GM21526 (cell line): ENCODE measurements at regions not wholly inside any gene's neighbourhood (a gene's known extent, or its start where the extent isn't known, plus 50 kb on each side); places are given as distances from the start of the nearest gene placed in this dataset.

Source experiments
- ATAC-seq: cut with Tn5 transposase; IDR thresholded peaks from one replicate; pipeline ENCODE4 v1.9.1; 2021; ENCODE audit warnings: moderate library complexity; ENCODE audit not compliant: unreplicated experiment, low FRiP score

DNA sequence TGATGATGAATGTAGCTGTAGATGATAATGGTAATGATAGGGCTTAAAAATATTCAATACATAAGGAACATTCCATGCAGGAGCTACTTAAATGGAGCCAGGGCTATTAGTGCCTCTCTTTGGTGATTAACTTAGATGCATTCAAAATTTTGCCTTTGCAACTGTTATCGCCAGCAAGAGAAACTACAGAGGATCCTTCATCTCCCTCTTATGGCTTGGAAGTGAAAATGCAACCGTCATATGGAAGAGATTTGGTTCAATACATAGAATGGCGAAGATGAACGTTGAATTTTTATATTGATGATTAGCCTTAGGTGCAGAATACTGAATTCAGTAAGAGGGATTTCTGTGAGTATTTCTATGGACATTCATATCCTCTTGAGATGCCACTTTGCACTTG, 134.5 kb upstream of the NLGN4X start:
- ATAC-seq: no peak

DNA sequence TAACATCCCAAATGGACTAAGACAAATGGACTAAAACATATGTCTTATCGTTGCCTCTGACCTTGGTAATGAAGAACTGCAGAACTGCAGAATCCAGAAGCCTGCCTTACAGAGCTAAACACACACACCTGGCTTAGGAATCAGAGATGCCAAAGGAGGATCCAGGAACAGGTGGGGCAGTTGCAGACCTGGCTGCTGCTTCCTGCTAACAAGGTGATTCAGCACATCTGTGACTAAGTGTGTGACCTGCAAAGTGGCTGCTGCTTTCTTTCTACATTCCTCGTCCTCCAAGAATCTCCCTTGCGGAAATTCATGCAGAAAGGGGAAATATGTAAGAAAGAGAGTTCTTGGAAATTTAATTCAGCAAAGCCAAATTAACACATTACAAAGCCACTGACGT, 96.8 kb upstream of the NLGN4X start:
- ATAC-seq: no peak

DNA sequence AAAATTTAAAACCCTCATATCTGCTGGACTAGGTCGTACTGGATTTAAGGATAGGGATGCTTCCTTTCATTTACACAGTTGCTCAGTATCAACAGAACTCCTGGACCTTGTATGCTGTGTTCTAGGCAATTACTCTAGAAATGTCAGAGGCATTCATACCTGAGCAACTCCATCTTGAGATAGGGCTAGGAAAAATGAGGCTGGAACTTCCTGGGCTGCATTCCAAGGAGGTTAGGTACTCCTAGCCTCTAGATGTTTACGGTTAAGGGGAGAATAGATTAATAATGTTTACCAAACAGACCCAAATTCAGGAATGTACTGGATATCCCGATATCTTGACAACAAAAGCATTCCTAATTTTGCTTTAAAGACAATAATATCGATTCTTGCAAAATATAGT, 84.7 kb upstream of the NLGN4X start:
- no peak for ATAC-seq

DNA sequence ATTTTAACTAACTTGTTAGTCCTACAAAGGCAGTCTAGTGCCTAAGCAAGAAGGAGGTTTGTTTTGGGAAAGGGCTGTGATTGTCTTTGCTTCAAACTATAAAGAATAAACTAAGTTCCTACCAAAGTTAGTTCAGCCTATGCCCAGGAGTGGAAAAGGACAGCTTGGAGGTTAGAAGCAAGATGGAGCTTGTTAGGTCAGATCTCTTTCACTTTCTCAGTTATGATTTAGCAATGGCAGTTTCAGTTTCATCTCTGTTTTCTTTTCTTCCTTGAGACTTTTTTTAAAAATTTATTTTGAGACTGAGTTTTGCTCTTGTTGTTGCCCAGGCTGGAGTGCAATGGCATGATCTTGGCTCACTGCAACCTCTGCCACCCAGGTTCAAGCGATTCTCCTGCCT, 82.9 kb upstream of the NLGN4X start:
- ATAC-seq: no peak

DNA sequence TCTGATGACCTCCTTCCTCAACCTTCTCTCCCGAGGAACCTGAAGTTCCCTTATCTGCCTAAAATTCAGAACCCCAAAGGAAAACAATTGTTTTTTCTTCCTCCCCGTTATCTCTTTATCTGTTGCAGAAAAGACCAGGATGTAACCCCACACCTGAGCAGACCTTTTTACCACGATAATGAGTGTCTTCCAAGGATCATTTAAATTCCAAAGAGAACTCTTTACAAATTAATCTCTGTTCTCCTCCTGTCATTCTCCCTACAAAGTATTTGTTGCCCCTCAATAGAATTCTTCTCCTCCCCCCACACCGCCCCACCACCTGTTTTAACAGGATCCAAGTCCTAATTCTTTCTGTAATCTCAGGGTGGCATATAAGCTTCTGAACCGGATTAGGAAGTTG, 78.5 kb upstream of the NLGN4X start:
- ATAC-seq: no peak

DNA sequence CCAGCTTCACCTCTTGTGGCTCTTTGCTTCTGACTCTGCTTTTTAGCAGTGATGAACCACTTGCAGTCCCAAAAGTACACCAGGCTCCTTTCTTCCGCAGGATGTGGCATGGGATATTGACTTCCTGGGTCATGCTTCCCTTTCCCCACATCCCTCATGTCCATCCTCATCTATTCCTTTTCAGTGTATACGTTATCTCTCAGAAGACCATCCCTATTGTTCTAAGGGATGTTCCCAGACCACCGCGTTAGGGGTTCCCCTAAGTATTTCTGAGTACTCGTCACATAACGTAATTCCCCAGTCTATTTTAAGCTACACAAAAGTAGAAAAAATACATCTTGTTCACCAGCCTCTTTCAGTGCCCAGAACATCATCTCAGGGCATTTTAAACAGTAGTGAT, 71.1 kb upstream of the NLGN4X start:
- no peak for ATAC-seq

DNA sequence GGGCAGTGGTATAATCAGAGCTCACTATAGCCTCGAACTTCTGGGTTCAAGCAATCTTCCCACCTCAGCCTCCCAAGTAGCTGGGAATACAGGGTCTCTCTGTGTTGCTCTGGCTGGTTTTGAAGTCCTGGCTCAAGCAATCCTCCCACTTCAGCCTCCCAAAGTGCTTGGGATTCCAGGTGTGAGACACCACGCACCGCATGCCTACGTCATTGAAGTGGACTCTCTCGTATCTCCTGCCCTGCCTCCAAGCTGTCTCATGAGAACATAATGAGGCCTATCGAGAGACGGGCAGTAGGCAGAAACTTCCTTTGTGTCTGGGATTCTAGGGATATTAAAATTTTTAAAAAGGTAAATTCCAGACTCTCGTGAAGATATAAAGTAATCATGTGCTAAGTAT, 65.0 kb upstream of the NLGN4X start:
- no peak for ATAC-seq

DNA sequence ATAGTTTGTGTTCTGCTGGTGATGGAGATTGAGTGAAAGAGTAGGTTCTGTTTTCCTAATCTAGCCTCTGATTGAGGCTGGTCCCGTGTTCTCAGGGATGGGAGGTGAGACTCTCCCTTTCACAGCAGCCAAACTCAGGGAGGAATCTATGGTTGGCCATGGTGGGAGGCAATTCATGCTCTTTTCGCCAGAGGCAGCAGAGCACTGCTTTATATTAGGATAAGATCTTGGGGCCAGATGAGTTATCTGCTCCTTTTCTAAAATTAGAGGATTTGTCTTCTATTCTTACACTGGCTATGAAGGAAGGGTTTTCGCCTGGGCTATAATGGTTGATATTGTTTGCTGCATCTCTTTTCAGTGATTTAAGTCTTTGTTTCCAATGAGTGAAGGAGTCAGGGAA, 63.9 kb upstream of the NLGN4X start:
- peak; percentile 58 for ATAC-seq

DNA sequence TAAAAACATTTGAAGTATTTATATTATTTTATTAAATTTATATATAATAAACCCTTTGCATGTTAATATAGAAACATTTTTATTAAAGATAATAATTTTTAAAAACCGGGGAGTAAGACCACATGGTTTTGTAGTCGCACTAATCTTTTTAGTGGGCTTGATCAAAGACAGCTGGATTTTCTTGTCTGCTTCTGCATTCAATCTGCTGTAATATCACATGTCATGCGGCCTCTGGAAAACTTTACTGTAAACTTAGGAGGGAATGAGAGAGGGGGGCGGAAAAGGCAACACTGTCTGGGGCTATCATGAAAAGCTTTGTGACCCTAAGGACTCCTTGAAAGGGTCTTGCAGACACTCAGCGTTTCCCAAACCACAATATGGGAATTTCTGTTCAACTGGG, 62.8 kb upstream of the NLGN4X start:
- no peak for ATAC-seq

DNA sequence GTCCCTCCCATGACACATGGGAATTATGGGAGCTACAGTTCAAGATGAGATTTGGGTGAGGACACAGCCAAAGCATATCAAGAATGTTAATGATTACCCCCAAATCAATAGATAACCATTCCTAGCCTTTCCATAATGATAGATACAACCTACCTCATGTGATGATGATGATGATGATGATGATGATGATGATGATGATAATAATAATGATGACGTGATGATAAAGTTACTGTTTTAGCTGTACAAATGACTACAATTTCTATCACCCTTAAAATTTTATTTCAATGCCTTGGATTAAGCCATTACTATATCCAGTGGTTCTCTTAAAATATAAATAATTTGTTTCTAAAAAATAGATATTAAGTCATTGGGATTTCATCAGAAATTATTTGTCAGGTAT, 55.2 kb upstream of the NLGN4X start:
- no peak for ATAC-seq

DNA sequence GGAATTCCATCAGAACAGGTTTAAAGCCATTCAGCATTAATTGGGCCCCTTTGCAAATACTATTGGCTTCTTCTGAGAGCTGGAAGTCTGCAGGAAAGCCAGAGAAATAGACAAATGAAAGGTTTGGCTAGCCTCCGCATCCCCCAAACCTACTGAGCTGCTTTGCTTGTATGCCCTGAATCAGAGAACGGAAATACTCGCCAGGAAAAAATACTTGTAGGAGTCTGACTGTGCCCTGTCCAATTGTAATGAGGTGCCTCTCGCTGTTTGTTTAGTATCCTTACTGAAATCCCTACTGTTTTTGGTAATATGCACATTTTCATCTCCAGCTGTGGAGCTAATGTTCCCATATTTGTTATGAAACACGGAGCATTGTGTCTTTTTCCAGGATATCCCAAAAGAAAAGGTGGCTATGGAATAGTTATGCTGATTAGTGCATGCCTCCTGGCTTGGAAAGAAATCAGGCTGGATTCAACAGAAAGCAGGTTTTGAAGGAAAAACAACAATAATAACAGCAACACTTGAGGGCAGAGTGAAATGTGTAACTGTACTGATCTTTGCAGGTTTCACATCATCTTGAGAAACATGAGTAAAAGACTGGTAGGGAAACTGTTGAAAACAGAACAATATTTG, 50.7 kb upstream of the NLGN4X start:
- no peak for ATAC-seq
